Colonic mucosa (tissue), 4 donors: ENCODE measurements at regions not wholly inside any gene's neighbourhood (a gene's known extent, or its start where the extent isn't known, plus 50 kb on each side); places are given as distances from the start of the nearest gene placed in this dataset.

Source experiments
- DNase-seq: peaks from one replicate; pipeline ENCODE4 v3.0.0-alpha.2; 2020
- H3K27ac ChIP-seq: fragments of 200-600 bp; one replicate; pipeline ENCODE4 v1.8.0; 2021
- H3K27me3 ChIP-seq: fragments of 200-600 bp; one replicate; pipeline ENCODE4 v1.8.0; 2021
- H3K36me3 ChIP-seq: fragments of 200-600 bp; one replicate; pipeline ENCODE4 v1.8.0; 2021
- H3K4me1 ChIP-seq: fragments of 200-600 bp; one replicate; pipeline ENCODE4 v1.8.0; 2021; ENCODE audit warnings: mild to moderate bottlenecking
- H3K4me3 ChIP-seq: fragments of 200-600 bp; one replicate; pipeline ENCODE4 v1.8.0; 2021
- H3K9ac ChIP-seq, 2 donors: one replicate each; pipeline ENCODE4 v1.7.0; 2013; ENCODE audit warnings: control low read depth in 2 of 2, low read depth in 2 of 2, low read length in 2 of 2
- H3K9me3 ChIP-seq: fragments of 200-600 bp; one replicate; pipeline ENCODE4 v1.8.0; 2021
- intact Hi-C: fragments of 100-400 bp; cut with DNase I; formaldehyde crosslinking; loops from one replicate; pipeline ENCODE4 v1.14.1; 2022
- TF ChIP-seq, protein P1 (sequence below): fragments of 200-600 bp; IDR thresholded peaks from one replicate; pipeline ENCODE4 v1.8.0; 2022; ENCODE audit warnings: antibody characterized with exemption, mild to moderate bottlenecking
- donor health status: healthy.
- donor health status: DM: no; HTN: no; CAD: no.
- donor health status: DM: no; HTN: no; CAD: no.

DNA sequence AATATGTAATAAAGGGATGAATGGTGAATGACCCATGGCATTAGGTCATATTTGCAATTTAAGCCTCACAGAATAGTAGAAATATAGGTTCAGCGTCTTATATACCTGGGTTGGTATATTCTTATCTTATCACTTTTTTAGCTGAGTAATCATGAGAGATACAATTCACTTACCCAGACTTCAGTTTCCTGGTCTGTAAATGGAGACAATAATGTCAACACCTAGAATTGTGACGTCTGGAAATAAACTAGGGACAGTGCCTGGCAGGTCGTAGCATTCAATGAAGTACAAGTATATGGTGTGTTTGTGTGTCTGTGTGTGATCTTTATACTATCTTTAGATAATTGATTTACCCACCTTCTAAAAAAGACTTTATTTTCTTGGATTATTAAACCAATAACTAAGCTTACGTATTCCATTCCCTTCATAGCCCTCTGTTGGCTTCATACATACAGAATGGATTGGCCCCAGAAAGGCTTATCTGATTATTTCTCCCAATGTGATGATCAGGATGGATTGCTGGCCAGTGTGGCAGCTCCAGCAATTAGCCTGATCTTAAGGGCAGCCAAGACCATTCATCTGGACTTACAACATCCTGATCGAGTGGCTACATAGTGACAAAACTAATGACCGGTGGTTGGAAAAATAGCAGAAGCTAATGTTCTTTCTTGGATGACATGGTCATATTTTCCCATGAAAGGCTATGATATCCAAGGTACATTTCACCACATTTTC lies 121.2 kb upstream of the NPVF start:
- no peak overlapping the region for H3K4me3 ChIP-seq
- no peak overlapping the region for H3K9ac ChIP-seq
- no peaks in the 10 kb centered on the region for H3K36me3 ChIP-seq
- no peaks in the 10 kb centered on the region for H3K4me1 ChIP-seq
- DNase-seq: no peak
- TF ChIP-seq, protein P1, sequence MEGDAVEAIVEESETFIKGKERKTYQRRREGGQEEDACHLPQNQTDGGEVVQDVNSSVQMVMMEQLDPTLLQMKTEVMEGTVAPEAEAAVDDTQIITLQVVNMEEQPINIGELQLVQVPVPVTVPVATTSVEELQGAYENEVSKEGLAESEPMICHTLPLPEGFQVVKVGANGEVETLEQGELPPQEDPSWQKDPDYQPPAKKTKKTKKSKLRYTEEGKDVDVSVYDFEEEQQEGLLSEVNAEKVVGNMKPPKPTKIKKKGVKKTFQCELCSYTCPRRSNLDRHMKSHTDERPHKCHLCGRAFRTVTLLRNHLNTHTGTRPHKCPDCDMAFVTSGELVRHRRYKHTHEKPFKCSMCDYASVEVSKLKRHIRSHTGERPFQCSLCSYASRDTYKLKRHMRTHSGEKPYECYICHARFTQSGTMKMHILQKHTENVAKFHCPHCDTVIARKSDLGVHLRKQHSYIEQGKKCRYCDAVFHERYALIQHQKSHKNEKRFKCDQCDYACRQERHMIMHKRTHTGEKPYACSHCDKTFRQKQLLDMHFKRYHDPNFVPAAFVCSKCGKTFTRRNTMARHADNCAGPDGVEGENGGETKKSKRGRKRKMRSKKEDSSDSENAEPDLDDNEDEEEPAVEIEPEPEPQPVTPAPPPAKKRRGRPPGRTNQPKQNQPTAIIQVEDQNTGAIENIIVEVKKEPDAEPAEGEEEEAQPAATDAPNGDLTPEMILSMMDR: no peak
- no peaks in the 10 kb centered on the region for H3K9me3 ChIP-seq
- no peaks in the 10 kb centered on the region for H3K27me3 ChIP-seq
- H3K27ac ChIP-seq: no peak overlapping the region
- intact Hi-C loops: no loop called here

DNA sequence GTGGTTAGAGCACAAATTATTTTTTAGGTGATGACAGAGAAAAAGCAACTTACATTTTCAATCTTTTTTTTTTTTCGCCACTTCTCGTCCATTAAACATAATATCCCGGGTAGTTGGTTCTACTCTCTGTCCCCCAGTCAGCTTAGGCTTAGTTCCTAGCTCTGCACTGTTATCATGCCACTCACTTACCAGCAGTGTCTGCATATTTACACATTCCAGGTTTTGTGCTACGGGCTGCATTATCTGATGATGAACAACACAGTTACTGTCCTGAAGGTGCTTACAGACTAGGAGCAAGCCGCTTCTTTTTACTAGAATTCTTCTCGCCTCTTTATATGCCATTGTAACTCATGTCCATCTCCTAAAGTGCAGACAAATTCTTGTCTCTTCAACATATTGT lies 121.8 kb upstream of the NPVF start:
- no peaks in the 10 kb centered on the region for H3K9me3 ChIP-seq
- DNase-seq: no peak
- H3K36me3 ChIP-seq: no peaks in the 10 kb centered on the region
- H3K27me3 ChIP-seq: no peaks in the 10 kb centered on the region
- intact Hi-C loops: no loop called here
- TF ChIP-seq, protein P1: no peak
- no peaks in the 10 kb centered on the region for H3K4me1 ChIP-seq
- H3K4me3 ChIP-seq: no peak overlapping the region
- no peak overlapping the region for H3K27ac ChIP-seq
- no peak overlapping the region for H3K9ac ChIP-seq

DNA sequence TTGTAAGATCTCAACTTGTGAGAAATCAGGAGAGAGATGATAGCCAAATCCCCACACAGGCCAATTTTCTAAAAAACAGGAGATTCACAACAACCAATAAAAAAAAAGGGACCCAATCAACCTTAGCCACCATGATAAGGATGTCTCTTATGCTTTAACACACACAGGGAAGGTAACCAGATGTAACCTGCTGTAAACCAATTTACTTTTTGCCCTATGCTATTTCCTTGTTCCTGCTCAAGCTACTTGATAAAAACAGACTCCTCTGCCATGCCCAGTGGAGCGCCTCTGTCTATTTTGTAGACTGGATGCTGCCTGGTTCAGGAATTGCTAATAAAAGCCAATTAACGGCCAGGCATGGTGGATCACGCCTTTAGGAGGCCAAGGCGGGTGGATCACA lies 123.5 kb upstream of the NPVF start:
- no peaks in the 10 kb centered on the region for H3K27me3 ChIP-seq

DNA sequence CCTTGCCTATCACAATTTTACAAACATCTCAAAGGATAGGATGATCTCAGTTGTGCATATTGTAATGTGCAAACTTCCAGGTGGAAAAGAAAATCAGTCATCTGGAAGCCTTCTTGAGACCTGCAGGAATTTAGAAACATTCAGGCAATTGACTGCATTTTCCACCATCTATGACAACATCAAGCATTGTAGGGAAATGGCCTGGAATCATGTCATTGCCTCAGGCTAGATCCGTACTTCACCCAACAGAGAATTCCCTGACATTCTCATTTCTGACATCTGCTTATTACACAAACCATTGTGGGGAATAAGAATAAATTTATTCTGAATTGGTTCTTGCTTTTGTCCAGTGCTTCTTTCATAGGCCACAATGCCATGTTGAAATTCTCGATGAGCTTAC lies 124.9 kb upstream of the NPVF start:
- no peak for DNase-seq
- no peak overlapping the region for H3K4me3 ChIP-seq
- no peak overlapping the region for H3K9ac ChIP-seq
- H3K27ac ChIP-seq: no peak overlapping the region
- no peaks in the 10 kb centered on the region for H3K27me3 ChIP-seq
- H3K9me3 ChIP-seq: no peaks in the 10 kb centered on the region
- H3K36me3 ChIP-seq: no peaks in the 10 kb centered on the region
- intact Hi-C loops: no loop called here
- TF ChIP-seq, protein P1: no peak
- H3K4me1 ChIP-seq: no peaks in the 10 kb centered on the region

More for the DNA sequence above, 123.5 kb upstream of the NPVF start:
- H3K4me1 ChIP-seq: no peaks in the 10 kb centered on the region
- H3K9me3 ChIP-seq: no peaks in the 10 kb centered on the region
- H3K27ac ChIP-seq: no peak overlapping the region
- TF ChIP-seq, protein P1: no peak
- no peak overlapping the region for H3K4me3 ChIP-seq
- no peak overlapping the region for H3K9ac ChIP-seq
- H3K36me3 ChIP-seq: no peaks in the 10 kb centered on the region
- DNase-seq: no peak
- intact Hi-C loops: no loop called here

DNA sequence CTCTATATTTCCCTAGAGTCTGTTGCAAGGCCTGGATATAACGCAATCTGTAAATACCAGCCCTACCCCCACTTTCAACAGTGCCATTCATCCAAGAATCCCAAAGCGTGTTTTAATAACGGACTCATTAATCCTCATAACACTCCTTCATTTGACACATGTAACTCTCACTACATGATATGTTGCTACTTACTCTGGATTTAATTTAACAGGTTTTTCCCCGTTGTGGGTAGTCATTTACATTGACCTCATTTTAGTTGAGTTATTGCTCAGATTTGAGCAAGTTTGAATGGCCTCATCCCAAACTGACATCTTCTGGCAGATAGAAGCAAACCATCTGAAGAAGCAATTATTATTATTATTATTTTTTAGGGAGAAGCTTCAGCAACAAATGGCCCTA lies 125.4 kb upstream of the NPVF start:
- no peaks in the 10 kb centered on the region for H3K27me3 ChIP-seq
- TF ChIP-seq, protein P1: no peak
- no peaks in the 10 kb centered on the region for H3K4me1 ChIP-seq
- no peak for DNase-seq
- H3K36me3 ChIP-seq: no peaks in the 10 kb centered on the region
- no peaks in the 10 kb centered on the region for H3K9me3 ChIP-seq
- H3K9ac ChIP-seq: no peak overlapping the region
- intact Hi-C loops: no loop called here
- no peak overlapping the region for H3K4me3 ChIP-seq
- no peak overlapping the region for H3K27ac ChIP-seq
